HepG2 (cell line): ENCODE measurements at regions not wholly inside any gene's neighbourhood (a gene's known extent, or its start where the extent isn't known, plus 50 kb on each side); places are given as distances from the start of the nearest gene placed in this dataset.

Source experiments
- EP300 ChIP-seq, 3 experiments: sonication (generic) in 1 of 3; formaldehyde crosslinking in 1 of 3; IDR thresholded peaks; 2 replicates each; pipeline versions ENCODE4 v1.5.1 to v1.6.1; 2011 to 2020; ENCODE audit warnings: low read depth in 2 of 3, low read length in 2 of 3, borderline replicate concordance in 1 of 3, improper control_type of control experiment in 1 of 3, mild to moderate bottlenecking in 1 of 3, missing genetic modification reagents in 1 of 3, moderate library complexity in 1 of 3
- RFX1 ChIP-seq: fragments of 450-650 bp; IDR thresholded peaks from 2 replicates; pipeline ENCODE4 v1.6.1; 2017
- ZFX ChIP-seq: sonication (generic); formaldehyde crosslinking; IDR thresholded peaks from 2 replicates; pipeline ENCODE4 v1.4.0; 2020; ENCODE audit warnings: mild to moderate bottlenecking, low read depth, missing genetic modification reagents, moderate library complexity
- ZSCAN20 ChIP-seq: sonication (generic); formaldehyde crosslinking; IDR thresholded peaks from 2 replicates; pipeline ENCODE4 v1.4.0; 2020; ENCODE audit warnings: missing genetic modification reagents, mild to moderate bottlenecking, borderline replicate concordance
- TF ChIP-seq, protein P1 (sequence below): sonication (generic); formaldehyde crosslinking; IDR thresholded peaks from 2 replicates; pipeline ENCODE4 v1.4.0; 2020; ENCODE audit warnings: missing genetic modification reagents

DNA sequence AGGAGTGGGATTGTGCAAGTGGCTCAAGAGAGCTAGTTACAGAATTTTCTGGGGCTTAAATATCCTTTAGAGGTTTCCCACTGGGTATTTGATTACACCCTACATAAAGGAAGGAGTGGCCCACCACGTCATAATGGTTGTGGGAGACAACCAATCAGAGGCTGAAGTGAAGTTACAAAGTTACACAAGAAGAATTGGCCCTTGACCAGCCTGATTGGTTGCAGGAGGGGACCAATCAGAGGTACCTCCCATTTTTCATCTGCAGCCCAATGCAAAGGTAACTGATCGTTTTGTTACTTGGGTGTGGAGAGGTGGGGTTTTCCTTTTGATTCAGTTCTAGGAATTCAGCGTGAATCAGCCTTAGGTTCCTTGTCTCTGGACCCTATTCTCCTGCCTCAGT lies 430.5 kb upstream of the FAT3 start:
- no peak for TF ChIP-seq EP300 (IDR thresholded peaks at IDR 0.05; ENCODE audit: low read depth in 2 of 2, low read length in 2 of 2)
- no peak for TF ChIP-seq EP300 (CRISPR knock-in tag; IDR thresholded peaks at IDR 0.05; ENCODE audit: borderline replicate concordance)
- TF ChIP-seq ZSCAN20 (CRISPR knock-in tag) = no peak
- TF ChIP-seq RFX1 = no peak
- no peak for TF ChIP-seq ZFX (CRISPR knock-in tag)
- TF ChIP-seq, protein P1, sequence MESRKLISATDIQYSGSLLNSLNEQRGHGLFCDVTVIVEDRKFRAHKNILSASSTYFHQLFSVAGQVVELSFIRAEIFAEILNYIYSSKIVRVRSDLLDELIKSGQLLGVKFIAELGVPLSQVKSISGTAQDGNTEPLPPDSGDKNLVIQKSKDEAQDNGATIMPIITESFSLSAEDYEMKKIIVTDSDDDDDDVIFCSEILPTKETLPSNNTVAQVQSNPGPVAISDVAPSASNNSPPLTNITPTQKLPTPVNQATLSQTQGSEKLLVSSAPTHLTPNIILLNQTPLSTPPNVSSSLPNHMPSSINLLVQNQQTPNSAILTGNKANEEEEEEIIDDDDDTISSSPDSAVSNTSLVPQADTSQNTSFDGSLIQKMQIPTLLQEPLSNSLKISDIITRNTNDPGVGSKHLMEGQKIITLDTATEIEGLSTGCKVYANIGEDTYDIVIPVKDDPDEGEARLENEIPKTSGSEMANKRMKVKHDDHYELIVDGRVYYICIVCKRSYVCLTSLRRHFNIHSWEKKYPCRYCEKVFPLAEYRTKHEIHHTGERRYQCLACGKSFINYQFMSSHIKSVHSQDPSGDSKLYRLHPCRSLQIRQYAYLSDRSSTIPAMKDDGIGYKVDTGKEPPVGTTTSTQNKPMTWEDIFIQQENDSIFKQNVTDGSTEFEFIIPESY (CRISPR knock-in tag) = no peak
